HG03469 (cell line): ENCODE measurements at regions not wholly inside any gene's neighbourhood (a gene's known extent, or its start where the extent isn't known, plus 50 kb on each side); places are given as distances from the start of the nearest gene placed in this dataset.

Source experiments
- ATAC-seq: cut with Tn5 transposase; IDR thresholded peaks from one replicate; pipeline ENCODE4 v1.9.1; 2021; ENCODE audit warnings: mild to moderate bottlenecking, moderate library complexity, moderate number of reproducible peaks; ENCODE audit not compliant: unreplicated experiment

- ATAC-seq, result peak; percentile 87
Measured at GRCh38 chr9:95822583-95823431, 52.7 kb upstream of the ERCC6L2 start.

DNA sequence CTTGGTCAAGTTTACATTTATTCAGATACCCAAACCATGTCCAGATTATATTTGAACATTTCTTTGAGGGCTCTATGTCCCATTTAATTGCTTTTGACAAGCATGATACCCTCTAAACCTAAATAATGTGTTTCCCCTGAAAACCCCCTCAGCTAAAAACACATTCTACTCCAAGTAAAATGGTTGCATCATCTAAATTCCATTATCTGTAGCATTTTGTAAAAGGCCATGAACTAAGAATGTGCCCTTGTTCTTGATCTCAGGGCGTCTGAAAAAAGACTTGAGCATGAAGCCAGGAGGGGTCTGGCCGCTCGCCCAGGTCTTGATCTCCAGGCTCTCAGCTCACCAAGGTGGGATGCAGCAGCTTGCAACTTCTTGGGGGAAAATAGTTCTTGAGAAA, 53.5 kb upstream of the ERCC6L2 start:
- no peak for ATAC-seq

GRCh38 chr9:95820074-95820473, 55.4 kb upstream of the ERCC6L2 start:
- no peak for ATAC-seq

DNA sequence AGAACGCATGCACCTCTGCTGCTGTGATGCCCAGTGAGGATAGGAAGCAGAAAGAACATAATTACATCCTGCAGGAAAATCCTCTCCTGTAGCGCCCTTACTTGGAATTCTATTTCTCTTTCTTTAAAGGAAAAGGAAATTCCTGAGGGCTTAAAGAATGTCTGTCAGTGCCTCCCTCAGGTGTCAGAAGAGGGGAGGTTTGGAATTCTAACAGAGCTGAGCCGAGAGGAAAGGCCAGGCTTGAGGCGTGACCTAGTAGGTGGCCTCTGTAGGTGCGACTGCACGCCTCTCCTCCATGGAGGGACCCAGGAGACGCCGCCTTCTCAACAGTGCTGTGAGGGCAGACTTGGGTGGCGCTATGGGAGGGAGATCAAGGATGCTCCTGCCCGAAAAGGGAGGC, 55.9 kb upstream of the ERCC6L2 start:
- ATAC-seq, result no peak

DNA sequence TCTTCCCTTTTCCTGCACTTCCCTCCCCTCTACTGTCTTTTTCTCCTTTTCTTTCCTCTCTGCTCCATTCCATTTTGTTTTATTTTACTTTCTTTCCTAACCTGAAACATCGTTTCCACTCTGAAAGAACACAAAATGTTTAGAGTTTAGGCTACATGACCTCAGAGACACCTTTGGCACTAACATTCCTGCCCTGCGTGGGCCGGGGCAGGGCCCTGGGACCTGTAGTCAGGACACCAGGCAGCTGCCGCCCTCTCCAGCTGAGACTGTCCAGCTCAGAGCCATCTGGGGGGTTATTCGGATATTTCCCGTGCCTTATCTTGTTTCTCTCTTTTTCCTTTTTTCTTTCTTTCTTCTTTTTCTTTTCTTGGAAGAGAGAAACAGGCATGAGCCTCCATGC, 58.3 kb upstream of the ERCC6L2 start:
- no peak for ATAC-seq

- ATAC-seq, result no peak
Measured at GRCh38 chr9:95816716-95817115, 58.8 kb upstream of the ERCC6L2 start.

GRCh38 chr9:95815961-95816360, 59.5 kb upstream of the ERCC6L2 start:
- no peak for ATAC-seq

DNA sequence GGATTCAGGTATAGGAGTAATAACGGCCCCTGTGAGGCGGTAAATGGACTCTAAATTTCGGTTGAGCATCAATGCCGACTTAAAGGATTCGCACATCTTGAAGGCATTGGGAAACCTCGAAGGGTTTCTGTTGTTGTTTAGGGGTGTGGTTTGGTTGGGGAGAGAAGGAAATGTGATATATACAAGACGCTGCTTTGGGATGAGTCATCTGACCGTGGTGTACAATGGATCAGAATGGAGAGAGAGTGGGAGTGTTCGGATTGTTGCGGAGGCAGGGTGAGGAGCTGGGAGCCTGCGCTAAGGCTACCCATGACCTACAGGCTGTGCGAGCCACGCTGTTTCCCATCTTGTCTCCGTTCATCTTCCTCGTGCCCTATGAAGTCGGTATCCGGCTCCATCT, 60.4 kb upstream of the ERCC6L2 start:
- ATAC-seq, result no peak

- no peak for ATAC-seq
Measured at GRCh38 chr9:95813923-95814322, 61.6 kb upstream of the ERCC6L2 start.

GRCh38 chr9:95810814-95811213, 64.7 kb upstream of the ERCC6L2 start:
- ATAC-seq, result no peak

GRCh38 chr9:95810133-95810532, 65.4 kb upstream of the ERCC6L2 start:
- no peak for ATAC-seq

DNA sequence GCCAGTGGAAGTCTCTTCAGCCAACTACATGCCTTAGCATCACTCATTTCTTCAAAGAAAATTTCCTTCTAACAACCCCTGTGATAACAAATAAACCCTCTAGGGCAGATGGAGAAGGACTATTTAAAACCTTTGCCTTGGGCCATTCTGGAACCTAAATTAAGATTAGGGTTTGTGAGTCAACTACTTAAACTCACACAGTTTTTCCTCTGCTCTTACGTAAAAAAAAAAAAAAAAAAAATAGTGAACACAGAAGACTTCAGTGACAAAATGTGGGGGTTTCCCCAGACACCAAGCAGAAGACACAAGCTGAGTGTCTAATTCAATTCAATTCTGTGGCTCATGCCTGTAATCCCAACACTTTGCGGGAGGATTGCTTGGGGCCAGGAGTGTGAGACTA, 65.8 kb upstream of the ERCC6L2 start:
- no peak for ATAC-seq

- no peak for ATAC-seq
Measured at GRCh38 chr9:95808011-95808410, 67.5 kb upstream of the ERCC6L2 start.

DNA sequence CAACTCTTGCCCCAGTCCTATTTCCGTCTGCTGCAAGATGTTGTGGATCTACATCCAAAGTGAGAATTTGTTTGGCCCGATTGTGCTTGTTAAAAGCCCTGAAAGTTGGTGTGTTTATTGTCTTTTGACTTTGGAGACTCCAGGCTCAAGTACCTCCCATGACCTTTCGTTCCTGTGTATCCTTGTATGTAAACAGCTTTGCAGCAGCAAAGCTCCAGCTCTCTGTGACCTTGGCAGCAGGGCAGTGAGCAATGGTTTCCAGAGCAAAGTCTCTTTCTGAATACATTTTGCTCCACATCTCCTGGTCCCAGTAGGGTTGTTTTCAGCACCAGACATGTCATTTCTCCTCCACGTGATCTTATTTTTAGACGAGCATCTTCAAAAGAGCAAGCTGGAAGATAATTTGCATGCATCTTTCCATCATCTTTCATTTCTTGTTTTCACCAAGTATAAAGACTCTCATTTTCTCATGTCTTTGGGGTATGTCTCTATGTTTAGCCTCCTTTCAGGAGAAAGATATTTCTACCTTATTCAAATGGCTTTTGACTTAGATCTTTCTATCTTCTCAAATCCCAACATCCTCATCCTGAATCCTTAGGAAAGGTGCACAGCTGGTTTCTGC, 68.1 kb upstream of the ERCC6L2 start:
- ATAC-seq, result no peak

- ATAC-seq, result no peak
Measured at GRCh38 chr9:95803197-95803596, 72.3 kb upstream of the ERCC6L2 start.

DNA sequence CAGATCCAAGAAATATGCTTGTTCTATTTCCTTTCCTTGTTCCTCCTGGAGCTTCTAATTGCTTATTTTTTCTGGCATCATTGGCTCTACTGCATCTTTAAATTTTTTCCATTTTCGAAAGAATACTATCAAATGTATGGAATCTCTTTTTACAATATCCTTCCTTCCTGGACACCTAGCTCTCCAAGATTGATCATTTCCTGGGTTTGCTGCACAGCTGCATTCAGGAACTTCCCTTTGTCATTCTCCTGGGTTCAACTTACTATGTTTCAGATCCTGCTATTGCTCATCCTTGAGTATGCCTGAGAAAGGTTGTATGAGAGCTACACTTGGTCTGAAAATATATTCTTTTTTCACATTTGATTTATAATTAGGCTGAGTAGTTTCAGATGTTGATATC, 73.7 kb upstream of the ERCC6L2 start:
- ATAC-seq, result no peak

DNA sequence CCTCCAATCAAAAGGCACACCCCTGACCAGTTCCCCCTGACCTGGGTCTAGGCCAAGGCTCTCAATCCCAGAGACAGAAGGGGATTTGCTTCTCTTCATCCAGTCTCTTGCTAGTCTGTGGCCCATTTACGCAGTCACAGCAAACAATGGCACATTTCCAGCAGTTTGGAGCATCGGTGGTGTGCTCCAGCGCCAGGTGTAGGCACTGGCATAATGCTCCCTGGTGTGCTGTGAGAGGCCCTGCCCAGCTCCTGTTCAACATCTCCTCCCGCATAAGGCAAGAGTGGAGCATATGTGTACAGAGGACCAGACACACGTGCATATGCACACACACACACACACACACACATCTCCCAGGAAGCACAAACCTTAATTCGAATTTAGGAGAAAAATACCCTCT, 79.5 kb upstream of the ERCC6L2 start:
- no peak for ATAC-seq

GRCh38 chr9:95793924-95794828, 81.3 kb upstream of the ERCC6L2 start:
- ATAC-seq, result no peak

DNA sequence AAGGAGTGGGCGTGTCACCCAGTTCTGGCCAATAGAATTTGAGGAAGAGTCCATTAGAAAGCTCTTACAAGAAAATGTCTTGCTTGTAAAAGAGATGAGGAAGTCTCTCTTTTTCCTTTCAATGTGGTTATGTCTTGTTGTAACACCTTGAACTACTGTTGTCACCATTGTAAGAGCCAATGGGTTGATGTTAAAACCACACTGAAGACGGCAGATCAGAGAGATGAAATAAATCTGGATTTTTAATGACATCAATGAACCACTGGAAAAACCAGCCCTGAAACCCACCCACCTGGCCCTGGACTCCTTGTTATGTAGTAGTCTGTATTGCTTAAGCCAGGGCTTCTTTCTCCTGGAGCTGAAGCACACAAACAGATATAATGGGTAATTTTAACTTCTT, 83.8 kb upstream of the ERCC6L2 start:
- no peak for ATAC-seq

- no peak for ATAC-seq
Measured at GRCh38 chr9:95791286-95791685, 84.2 kb upstream of the ERCC6L2 start.

DNA sequence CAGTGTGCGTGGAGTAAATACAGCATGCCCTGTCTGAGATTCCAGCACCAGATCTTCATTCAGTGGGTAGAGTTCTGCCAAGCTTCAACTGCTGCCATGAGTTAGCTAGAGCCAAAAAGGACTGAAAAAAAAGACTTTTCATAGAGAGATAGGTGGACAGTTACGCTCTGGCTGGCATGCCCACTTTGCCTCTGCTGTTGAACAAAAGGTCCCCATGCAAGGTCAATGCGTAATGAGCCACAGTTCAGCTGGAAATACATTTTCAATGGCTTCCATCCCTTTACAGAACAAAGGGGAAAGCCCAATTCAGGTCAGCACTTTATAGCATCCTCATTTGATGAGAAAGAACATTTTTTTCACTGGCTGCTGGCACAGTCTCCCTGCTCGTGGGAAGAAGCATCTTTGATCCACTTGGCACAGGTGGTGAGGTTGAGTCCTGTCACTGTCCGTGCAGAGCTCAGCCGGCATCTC, 86.9 kb upstream of the ERCC6L2 start:
- no peak for ATAC-seq
